Central memory CD4-positive, alpha-beta T cell (primary cell): ENCODE measurements at regions not wholly inside any gene's neighbourhood (a gene's known extent, or its start where the extent isn't known, plus 50 kb on each side); places are given as distances from the start of the nearest gene placed in this dataset.
"Not testable (repeated sequence)": the region's sequence is repeated elsewhere in the genome, so short reads cannot be mapped to it uniquely, and the experiment has no call there.

ENCODE experiments used
- DNase-seq: peaks from one replicate; pipeline ENCODE4 v3.0.0; 2022

DNA sequence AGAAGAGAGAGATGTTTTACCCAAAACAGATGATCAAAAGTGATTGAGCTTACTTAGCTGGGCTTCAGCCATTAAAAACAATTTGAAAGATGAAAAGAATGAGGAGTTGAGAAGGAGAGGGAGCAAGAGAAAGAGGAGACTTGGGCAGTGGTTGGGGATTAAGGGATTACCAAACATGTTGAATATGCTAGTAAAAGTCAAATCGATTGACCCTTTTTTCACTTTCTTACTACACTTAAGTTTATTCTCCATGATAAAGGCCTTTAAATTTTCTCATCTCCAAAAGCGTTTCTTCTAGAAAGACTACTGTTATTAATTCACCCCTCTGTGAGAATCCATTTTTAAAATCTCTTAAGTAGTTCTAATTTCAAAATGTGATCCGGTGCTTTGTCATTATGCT, 1254.0 kb upstream of the PHF14 start:
- DNase-seq = no peak

DNA sequence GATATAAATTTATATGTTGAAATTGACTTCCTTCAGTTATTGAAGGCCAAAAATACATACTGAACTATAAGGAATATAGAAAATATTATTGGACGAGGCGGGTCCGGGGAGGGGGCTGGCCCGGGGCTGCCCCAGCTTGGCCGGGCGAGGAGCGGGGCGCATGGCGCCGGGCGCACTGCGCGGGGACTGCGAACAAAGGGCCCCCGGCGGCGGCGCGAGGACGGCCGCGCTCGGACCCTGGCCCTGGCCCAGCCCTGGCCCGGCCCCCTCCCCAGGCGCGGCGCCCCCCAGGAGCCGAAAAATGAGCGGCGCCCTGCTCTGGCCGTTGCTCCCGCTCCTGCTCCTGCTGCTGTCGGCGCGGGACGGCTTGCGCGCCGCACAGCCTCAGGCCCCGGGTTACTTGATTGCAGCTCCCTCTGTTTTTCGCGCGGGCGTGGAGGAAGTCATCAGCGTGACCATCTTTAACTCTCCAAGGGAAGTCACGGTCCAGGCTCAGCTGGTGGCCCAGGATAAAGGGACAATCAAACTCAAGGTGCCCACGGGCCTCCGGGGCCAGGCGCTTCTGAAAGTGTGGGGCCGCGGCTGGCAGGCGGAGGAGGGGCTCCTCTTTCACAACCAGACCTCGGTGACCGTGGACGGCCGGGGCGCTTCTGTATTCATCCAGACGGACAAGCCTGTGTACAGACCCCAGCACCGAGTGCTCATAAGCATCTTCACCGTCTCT, 1247.6 kb upstream of the PHF14 start:
- not testable (repeated sequence) for DNase-seq

DNA sequence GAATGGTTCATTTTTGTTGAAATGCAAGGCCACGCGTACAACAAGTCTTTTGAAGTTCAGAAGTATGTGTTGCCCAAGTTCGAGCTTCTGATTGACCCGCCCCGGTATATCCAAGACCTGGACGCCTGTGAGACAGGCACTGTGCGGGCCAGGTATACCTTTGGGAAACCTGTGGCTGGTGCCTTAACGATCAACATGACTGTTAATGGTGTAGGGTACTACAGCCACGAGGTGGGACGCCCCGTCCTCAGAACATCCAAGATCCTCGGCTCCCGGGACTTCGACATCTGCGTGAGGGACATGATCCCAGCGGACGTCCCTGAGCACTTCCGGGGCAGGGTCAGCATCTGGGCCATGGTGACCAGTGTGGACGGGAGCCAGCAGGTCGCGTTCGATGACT, 1246.9 kb upstream of the PHF14 start:
- not testable (repeated sequence) for DNase-seq

DNA sequence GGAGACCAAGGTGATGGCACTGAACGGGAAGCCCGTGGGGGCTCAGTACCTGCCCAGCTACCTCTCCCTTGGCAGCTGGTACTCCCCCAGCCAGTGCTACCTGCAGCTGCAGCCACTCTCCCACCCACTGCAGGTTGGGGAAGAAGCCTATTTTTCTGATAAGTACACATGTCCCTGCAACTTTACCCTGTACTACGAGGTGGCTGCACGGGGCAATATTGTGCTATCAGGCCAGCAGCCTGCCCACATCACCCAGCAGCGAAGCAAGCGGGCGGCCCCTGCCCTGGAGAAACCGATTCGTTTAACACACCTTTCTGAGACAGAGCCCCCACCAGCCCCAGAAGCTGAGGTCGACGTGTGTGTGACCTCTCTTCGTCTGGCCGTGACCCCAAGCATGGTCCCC, 1246.2 kb upstream of the PHF14 start:
- DNase-seq = not testable (repeated sequence)

DNA sequence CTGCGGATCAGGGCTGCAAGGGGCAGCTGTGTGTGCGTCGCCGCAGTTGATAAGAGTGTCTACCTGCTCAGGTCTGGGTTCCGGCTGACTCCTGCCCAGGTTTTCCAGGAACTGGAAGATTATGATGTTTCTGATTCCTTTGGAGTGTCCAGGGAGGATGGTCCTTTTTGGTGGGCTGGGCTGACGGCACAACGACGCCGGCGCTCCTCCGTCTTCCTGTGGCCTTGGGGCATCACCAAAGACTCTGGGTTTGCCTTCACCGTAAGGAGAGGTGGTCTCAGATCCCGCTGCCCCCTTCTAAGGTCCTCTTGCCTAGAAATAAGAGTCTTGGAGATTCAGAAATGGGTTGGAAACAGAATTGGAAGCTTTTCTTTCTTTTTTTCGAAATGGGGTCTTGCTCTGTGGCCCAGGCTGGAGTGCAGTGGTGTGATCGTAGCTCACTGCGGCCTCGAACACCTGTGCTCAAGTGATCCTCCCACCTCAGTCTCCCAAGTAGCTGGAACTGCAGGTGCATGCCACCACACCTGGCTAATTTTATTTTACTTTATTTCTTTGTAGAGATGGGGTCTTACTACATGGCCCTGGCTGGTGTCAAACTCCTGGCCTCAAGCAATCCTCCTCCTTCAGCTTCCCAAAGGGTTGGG, 1245.5 kb upstream of the PHF14 start:
- not testable (repeated sequence) for DNase-seq

DNA sequence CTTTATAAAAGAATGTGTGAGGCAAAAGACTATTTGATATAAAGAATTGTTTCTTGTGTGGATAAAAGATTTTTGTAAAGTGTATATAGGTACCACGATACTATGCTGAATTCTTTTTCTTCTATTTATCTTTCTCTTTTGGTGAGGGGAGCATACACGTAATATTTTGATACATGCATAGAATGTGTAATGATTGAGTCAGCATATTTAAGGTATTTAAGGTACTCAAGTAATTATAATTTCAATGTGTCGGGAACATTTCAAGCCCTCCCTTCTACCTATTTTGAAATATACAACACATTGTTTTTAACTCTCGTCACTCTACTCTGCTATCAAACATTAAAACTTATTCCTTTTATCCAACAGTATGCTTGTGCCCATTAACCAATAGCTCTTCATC, 1221.6 kb upstream of the PHF14 start:
- DNase-seq = no peak

DNA sequence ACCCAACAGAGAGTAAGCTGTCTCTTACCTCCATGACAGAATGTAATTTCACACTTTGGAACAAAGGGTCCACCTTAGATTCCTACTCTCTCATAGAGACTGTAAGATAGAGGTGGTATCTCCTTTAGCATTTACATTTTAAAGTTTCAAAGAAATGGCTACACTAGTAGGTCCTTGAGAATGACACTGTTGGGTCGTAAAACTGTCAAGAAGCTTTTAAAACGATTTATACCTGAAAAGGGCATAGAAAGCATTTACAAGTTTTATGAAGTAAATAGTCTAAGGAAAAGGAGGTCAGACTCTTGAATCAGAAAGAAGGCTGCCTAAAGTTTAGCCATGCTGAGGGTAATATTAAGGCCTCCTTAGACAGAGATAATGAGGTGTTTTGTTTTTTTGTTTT, 1212.4 kb upstream of the PHF14 start:
- no peak for DNase-seq

DNA sequence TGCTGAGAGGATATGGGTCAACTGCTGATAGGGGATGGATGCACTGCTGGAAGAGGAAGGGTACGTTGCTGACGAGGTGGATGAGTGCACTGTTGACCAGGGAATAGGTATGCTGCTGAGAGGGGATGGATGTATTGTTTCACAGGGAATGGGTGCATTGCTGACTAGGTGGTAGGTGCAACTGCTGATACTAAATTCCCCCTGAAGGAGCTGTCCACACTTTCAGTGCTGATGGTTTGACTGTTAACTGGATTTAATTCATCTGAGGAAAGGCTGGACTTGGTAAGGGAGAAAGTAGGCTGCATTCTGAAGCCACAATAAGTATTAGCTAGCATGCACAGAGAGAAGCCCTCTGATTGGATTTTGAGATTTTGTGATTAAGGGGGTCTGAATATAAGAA, 1196.8 kb upstream of the PHF14 start:
- no peak for DNase-seq

DNA sequence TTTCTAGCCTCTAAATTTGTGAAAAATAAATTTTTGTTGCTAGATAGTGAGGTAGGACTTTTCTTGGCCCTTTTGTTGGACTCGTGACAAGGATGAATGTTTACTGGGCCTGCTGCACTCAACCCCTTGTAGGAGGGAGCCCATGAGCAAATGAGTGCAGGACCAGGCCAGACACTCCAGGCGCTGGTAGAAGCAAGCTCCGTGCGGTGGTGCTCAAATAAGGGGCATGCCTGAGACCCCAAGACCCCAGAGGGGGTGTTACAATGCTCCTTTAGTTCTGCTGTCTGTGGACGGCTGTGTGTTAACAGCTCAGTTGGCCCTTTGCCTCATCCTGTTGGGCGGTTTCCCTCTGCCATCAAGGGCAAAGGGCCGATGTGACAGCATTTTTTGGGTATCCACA, 1195.3 kb upstream of the PHF14 start:
- DNase-seq = no peak

DNA sequence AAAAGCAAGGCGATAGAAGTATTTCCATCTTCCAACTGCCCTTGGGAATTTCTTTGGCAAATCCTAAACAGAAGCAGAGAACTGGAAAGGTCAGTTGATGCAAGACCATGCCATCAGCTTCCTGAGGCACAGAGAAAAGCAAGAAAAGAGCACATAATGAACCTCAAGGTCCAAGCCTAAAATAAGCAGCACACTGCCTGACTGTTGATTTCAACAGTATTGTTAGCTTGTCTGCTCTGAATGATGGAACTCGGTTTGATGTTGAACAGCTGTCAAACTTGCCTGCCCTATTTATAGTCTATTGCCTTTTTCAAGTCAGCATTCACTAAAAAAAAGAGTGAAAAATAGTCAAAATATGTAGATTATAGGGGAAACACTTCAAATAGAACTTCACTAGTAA, 1192.0 kb upstream of the PHF14 start:
- no peak for DNase-seq

DNA sequence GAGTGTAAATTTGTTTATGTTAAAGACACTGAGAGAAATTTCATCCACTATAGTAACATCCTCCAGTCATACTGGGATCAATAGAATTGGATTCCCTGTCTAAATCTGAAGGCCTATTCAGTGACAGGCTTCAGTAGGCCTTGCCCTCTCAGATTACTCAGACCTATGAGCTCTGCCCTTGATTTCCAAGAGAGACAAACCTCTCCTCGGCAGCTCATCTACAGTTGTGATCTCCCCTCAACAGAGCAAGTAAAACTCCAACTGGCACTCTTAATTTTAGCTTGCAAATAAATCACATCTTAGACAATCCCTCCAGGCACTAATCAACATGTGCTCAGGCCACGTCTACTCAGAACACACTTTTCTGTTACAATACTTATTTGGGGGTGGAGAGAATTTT, 1191.4 kb upstream of the PHF14 start:
- no peak for DNase-seq

DNA sequence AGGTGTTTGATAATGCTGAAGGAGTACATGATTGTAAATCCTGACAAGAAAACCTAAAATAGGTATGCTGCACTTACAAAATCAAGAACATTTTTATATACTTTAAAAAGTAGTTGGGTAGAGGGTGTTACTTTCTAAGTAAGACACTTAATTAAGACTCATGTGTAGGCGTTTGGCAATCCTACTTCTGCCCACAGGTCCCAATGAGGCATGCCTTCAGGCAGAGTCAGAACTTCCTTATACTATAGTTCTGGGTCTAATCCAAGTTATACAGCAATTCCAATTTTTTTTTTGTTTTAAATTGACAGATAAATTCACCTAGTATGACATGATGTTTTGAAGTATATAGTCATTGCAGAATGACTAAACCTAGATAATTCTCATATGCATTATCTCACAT, 1188.5 kb upstream of the PHF14 start:
- DNase-seq = no peak

DNA sequence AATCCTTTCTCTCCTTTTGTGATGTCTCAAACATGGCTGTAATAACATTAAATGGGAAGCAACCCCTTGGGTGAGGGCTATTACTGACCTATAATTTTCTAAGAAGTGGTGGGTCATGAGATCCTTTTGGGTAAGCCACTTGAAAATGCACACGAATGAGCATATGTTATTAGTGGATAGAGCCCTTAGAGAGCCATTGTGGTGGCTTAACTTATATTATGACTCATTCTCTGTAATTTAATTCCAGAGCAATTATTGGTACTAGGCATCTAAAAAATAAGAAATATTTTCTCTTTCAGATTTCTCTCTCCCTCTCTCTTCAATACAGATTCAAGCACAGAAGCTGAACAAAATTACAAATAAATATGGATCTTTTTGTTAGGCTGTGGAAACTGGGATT, 1177.4 kb upstream of the PHF14 start:
- no peak for DNase-seq

DNA sequence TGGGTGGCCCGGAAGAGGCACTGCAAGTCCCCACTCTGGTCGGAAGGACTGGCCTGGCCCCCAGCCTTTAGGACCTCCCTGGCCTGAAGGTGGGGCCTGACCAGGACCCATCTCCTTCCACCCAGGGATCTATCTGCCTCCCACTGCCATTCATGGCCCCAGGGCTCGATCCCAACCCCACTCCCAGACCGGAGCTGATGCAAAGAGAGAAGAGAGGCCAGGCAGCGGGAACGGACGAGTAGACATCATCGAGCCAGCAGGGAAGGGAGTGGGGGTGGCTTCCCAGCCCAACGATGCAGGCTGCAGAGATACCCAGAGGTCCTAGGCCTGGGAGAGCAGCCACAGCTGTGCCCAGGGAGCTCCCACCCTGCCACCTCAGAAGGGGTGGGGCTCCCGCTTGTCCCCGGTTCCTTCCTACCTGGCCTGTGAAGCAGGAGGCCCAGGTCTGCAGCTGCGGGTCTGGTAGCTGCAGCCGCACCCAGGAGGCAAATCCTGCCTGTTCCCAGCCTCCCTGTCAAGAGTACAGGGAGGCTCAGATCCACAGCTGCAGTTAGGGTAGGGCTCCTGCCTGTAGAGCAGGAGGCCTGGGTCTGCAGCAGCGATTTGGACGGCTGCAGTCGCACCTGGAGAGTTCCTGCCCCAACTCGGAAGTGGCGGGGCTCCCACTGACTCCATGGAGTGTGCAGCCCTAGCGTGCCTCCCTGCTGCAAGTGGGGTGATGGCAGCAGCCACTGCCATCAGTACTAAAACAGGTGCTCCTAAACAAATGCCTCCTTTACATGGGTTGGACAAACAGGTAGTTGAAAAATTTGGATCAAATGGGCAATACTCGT, 1151.0 kb upstream of the PHF14 start:
- DNase-seq = no peak

DNA sequence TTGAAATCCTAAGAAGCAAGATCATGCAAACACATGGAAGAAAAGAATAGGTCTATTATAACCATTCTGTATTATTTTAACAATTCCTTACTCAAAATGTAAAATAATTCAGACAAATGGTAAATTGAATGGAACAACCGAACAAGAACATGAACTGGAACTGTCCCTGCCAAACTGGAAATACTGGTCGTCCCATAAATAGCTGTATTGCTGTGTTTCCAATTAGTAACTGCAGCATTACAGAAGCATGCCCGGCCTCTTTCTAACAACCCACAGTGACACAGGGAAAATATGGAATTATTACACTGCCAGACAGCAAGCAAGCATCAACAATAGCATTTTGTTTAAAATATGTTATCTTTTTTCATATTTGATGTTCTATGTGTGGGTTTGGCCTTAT, 1138.5 kb upstream of the PHF14 start:
- DNase-seq = no peak

DNA sequence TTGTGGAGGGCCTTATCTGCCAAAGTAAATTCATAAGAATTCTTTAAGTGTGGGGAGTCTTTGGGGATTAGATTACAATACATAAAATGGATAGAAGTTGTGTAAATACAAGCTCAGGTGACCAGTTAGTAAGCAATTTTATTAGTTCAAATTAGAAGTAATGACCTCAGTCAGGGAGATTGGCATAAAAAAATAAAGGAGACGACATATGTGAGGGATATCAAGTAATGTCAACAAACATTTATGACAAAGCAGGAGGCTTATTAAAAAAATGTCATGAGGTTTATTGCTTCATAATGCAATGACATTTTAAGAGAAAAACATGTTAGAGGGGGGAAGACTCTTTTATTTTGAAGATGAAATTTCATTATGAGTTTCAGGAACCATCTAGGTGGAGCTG, 1137.0 kb upstream of the PHF14 start:
- DNase-seq = no peak

DNA sequence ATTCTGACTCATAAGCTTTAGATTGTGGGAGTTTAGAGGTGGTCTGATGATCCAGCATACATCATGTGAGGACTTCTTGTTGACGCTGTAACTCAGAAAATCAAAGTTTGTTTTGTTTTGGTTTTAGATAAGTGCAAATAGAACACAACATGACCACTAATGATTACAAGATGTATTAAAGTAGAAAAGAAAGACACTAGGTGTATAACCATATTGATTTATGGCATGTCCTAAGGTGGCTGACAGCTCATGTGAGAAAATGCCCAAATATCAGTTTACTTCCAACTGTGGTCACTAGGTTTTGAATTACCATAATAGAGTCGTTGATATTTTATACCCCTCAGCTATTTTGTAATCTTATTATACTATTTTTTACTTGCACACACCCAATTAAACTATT, 1131.4 kb upstream of the PHF14 start:
- DNase-seq = no peak

DNA sequence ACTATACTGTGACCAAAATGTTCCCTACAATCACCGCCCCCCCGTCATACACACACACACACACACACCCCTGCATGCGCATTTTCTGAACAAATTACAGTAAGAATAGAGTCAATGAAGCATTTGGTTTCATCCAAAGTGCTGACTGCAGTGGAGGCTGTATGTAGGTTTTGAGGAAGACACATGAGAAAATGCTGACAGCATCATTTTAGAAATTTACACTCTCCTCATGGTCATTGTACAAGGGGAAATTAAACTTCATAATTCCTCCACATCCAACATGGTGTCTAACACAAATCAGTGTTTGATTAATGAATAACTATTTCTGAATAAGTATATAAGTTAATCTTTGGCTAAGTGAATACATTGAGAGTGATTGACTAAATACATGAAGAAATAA, 1126.8 kb upstream of the PHF14 start:
- DNase-seq = no peak

DNA sequence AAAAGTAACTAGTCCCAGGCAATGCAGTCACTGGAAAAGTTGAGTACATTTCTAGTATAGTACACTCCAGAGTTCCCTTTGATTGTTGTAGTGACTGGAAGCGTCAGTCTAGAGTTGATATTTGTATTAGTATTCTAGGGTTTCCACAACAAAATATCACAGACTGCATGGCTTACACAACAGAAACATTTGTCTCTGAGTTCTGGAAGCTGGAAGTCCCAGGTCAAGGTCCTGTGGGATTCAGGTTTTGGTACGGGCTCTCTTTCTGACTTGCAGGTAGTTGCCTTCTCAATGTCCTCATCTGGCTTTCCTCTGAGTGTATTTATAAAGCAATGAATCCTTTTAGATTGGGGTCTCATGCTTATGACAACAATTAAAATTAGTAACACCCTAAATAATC, 1119.1 kb upstream of the PHF14 start:
- no peak for DNase-seq

DNA sequence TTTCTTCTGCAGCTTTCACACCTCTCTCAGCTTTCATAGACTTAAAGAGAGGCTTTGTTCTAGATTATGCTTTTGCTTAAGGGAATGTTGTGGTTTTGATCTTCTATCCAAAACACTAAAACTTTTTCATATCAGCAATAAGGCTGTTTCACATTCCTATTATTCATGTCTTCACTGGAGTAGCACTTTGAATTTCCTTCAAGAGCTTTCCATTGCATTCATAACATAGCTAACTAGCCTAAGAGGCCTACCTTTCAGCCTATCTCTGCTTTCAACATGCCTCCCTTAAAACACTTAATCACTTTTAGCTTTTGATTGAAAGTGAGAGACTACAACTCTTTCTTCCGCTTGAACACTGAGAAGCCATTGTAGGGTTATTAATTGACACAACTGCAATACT, 1117.0 kb upstream of the PHF14 start:
- no peak for DNase-seq

DNA sequence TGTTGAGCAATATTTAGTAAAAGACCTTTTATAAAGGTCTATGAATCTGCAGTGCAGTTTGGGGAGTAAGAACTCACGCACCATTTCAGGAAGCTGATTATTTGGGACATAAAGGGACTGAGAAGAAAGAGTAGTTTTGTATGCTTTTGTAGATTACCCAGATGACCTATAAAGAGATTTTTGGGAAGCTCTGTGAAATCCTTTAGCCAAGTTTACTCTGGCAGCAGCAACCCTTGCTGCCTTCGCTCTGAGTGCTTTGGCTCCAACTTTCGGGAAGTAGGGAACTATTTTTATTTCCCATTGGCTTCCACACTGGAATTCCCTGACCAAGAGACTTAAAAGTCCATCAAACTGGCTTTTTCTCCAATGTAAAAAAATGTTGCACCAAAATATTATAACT, 1110.1 kb upstream of the PHF14 start:
- DNase-seq = no peak

DNA sequence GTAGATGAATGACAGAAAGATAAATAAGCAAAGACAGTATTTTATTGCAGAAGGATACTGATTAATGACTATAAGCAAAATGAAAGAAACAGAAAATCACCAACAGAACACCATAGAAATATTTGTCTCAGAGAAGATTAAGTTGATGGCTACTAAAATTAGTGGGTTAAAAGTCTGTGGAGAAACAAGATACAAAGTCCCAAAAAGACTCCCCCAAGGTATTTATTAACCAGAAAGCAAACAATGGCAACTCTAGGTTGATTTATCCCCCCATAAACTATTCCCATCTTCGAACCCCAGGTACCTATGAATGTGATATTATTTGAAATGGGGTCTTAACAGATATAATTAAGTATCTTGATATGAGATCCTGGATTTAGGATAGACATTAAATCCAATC, 1104.5 kb upstream of the PHF14 start:
- no peak for DNase-seq

DNA sequence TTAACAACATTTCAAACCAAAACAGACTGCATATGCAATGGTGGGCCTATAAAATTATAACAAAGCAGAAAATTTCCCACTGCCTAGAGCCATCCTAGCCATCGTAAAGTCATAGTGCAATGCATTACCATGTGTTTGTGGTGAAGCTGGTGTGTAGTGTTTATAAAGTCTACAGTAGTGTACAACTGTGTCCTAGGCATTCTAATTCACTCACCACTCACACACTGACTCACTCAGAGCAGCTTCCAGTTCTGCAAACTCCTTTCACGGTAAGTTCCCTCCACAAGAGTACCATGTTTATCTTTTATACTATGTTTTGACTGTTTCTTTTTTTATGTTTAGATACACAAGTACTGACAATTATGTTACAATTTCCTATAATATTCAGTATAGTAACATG, 1104.1 kb upstream of the PHF14 start:
- no peak for DNase-seq

DNA sequence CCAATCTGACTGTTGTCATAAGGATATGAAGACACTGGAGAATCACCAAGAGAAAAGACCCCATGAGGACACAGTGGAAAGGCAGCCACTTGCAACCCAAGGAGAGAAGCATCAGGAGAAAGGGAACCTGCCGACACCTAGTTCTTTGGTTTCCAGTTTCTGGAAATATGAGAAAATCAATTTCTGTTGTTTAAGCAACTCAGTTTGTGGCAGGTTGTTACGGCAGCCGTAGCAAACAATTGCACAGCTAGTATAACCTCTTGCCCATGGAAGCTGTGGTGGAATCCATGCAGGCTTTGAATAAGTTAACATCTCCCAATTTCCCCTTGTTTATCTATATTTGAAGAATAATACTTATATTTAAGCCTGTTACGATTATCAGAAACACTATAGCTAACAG, 1103.0 kb upstream of the PHF14 start:
- DNase-seq = no peak
